A549 (cell line): ENCODE measurements at regions not wholly inside any gene's neighbourhood (a gene's known extent, or its start where the extent isn't known, plus 50 kb on each side); places are given as distances from the start of the nearest gene placed in this dataset.

Experiments
- CTCF ChIP-seq: fragments of >200 bp; sonication (Bioruptor Twin); formaldehyde crosslinking; IDR thresholded peaks from 3 replicates; pipeline ENCODE4 v1.5.1; 2016
- FOSL2 ChIP-seq, 2 experiments: fragments of 450-650 bp in 1 of 2; fragments of >200 bp in 1 of 2; sonication (Bioruptor Twin) in 1 of 2; formaldehyde crosslinking; IDR thresholded peaks; 2 replicates each; pipeline versions ENCODE4 v1.5.0 to v1.6.1; 2016 to 2020; ENCODE audit warnings: mild to moderate bottlenecking in 1 of 2, moderate library complexity in 1 of 2
- POLR2A ChIP-seq: IDR thresholded peaks from 2 replicates; pipeline ENCODE4 v1.6.1; 2012; ENCODE audit warnings: mild to moderate bottlenecking, low read length
- SMC3 ChIP-seq: fragments of >200 bp; sonication (Bioruptor Twin); formaldehyde crosslinking; IDR thresholded peaks from 3 replicates; pipeline ENCODE4 v1.6.1; 2018; ENCODE audit warnings: inconsistent platforms

- TF ChIP-seq CTCF (no peak), POLR2A (no peak), SMC3 (no peak), FOSL2 (IDR thresholded peaks at IDR 0.05) (no peak), FOSL2 (CRISPR knock-in tag; IDR thresholded peaks at IDR 0.05) (no peak)
Observed at GRCh38 chr5:60507687-60508086, 192.3 kb downstream of the DEPDC1B start.
